NCI-H2196 (cell line): ENCODE measurements at regions not wholly inside any gene's neighbourhood (a gene's known extent, or its start where the extent isn't known, plus 50 kb on each side); places are given as distances from the start of the nearest gene placed in this dataset.
A peak's percentile ranks its signal among the peaks of the same experiment; 100 is the strongest.

Experiments
- DNase-seq: peaks from one replicate; lab custom pipeline; 2025; ENCODE audit not compliant: unreplicated experiment; lab: John Stamatoyannopoulos, UW

GRCh38 chr1:34328281-34328799 lies 151.6 kb downstream of the C1orf94 start:
- DNase-seq, result no peak

GRCh38 chr1:34330061-34330460 lies 153.4 kb downstream of the C1orf94 start:
- DNase-seq, result no peak

- no peak for DNase-seq
Observed at GRCh38 chr1:34331020-34331926, 154.6 kb downstream of the C1orf94 start.

- no peak for DNase-seq
Observed at GRCh38 chr1:34332996-34333395, 156.3 kb downstream of the C1orf94 start.

- no peak for DNase-seq
Observed at GRCh38 chr1:34338871-34339270, 162.2 kb downstream of the C1orf94 start.

- DNase-seq, result no peak
Observed at GRCh38 chr1:34341896-34342295, 165.2 kb downstream of the C1orf94 start.

- no peak for DNase-seq
Observed at GRCh38 chr1:34342334-34342733, 165.6 kb downstream of the C1orf94 start.

GRCh38 chr1:34346128-34346527 lies 169.4 kb downstream of the C1orf94 start:
- no peak for DNase-seq

GRCh38 chr1:34353409-34353808 lies 176.7 kb downstream of the C1orf94 start:
- DNase-seq, result no peak

- DNase-seq, result no peak
Observed at GRCh38 chr1:34354367-34354766, 177.7 kb downstream of the C1orf94 start.

GRCh38 chr1:34356853-34357252 lies 180.1 kb downstream of the C1orf94 start:
- no peak for DNase-seq

GRCh38 chr1:34358636-34359035 lies 181.9 kb downstream of the C1orf94 start:
- DNase-seq, result no peak

GRCh38 chr1:34359411-34359810 lies 182.7 kb downstream of the C1orf94 start:
- no peak for DNase-seq

- no peak for DNase-seq
Observed at GRCh38 chr1:34360574-34360973, 183.9 kb downstream of the C1orf94 start.

GRCh38 chr1:34361121-34361520 lies 184.4 kb downstream of the C1orf94 start:
- no peak for DNase-seq

- DNase-seq, result no peak
Observed at GRCh38 chr1:34361781-34362357, 185.2 kb downstream of the C1orf94 start.

- DNase-seq, result peak; percentile 53
Observed at GRCh38 chr1:34362949-34363348, 186.2 kb downstream of the C1orf94 start.

GRCh38 chr1:34363447-34363846 lies 186.7 kb downstream of the C1orf94 start:
- DNase-seq, result no peak

- no peak for DNase-seq
Observed at GRCh38 chr1:34363915-34364314, 187.2 kb downstream of the C1orf94 start.

GRCh38 chr1:34364376-34364775 lies 187.7 kb downstream of the C1orf94 start:
- no peak for DNase-seq

GRCh38 chr1:34365295-34365694 lies 188.6 kb downstream of the C1orf94 start:
- DNase-seq, result no peak
